ENCODE measurements at regions not wholly inside any gene's neighbourhood (a gene's known extent, or its start where the extent isn't known, plus 50 kb on each side); places are given as distances from the start of the nearest gene placed in this dataset.

- no peak for DNase-seq
Measured at GRCh38 chr18:54717673-54718407, 110.4 kb upstream of the RAB27B start.

- no peak for DNase-seq
Measured at GRCh38 chr18:54718408-54718773, 109.9 kb upstream of the RAB27B start.

- no peak for DNase-seq
Measured at GRCh38 chr18:54720620-54721019, 107.7 kb upstream of the RAB27B start.

GRCh38 chr18:54726143-54726542, 102.1 kb upstream of the RAB27B start:
- DNase-seq, result no peak

- DNase-seq, result no peak
Measured at GRCh38 chr18:54734059-54734458, 94.2 kb upstream of the RAB27B start.

GRCh38 chr18:54736981-54737380, 91.3 kb upstream of the RAB27B start:
- no peak for DNase-seq

- no peak for DNase-seq
Measured at GRCh38 chr18:54737986-54738385, 90.3 kb upstream of the RAB27B start.

- no peak for DNase-seq
Measured at GRCh38 chr18:54739476-54739875, 88.8 kb upstream of the RAB27B start.

- DNase-seq, result no peak
Measured at GRCh38 chr18:54740136-54740846, 88.0 kb upstream of the RAB27B start.

- no peak for DNase-seq
Measured at GRCh38 chr18:54742120-54742519, 86.2 kb upstream of the RAB27B start.

- DNase-seq, result no peak
Measured at GRCh38 chr18:54742659-54743604, 85.3 kb upstream of the RAB27B start.

- no peak for DNase-seq
Measured at GRCh38 chr18:54743605-54743995, 84.7 kb upstream of the RAB27B start.

GRCh38 chr18:54749291-54749690, 79.0 kb upstream of the RAB27B start:
- no peak for DNase-seq

GRCh38 chr18:54750350-54750749, 77.9 kb upstream of the RAB27B start:
- no peak for DNase-seq

GRCh38 chr18:54752185-54752584, 76.1 kb upstream of the RAB27B start:
- DNase-seq, result no peak

- DNase-seq, result no peak
Measured at GRCh38 chr18:54755456-54755855, 72.8 kb upstream of the RAB27B start.

GRCh38 chr18:54762386-54762785, 65.9 kb upstream of the RAB27B start:
- no peak for DNase-seq

- DNase-seq, result no peak
Measured at GRCh38 chr18:54764786-54765185, 63.5 kb upstream of the RAB27B start.

- no peak for DNase-seq
Measured at GRCh38 chr18:54765636-54766375, 62.5 kb upstream of the RAB27B start.

- DNase-seq, result no peak
Measured at GRCh38 chr18:54766634-54767033, 61.6 kb upstream of the RAB27B start.

GRCh38 chr18:54767098-54767497, 61.2 kb upstream of the RAB27B start:
- DNase-seq, result no peak

GRCh38 chr18:54769526-54770464, 58.5 kb upstream of the RAB27B start:
- DNase-seq, result no peak

All from NCI-H2171 (cell line).